GM12878 (cell line): ENCODE measurements at regions not wholly inside any gene's neighbourhood (a gene's known extent, or its start where the extent isn't known, plus 50 kb on each side); places are given as distances from the start of the nearest gene placed in this dataset.
"Not testable (repeated sequence)": the region's sequence is repeated elsewhere in the genome, so short reads cannot be mapped to it uniquely, and the experiment has no call there.

Experiments
- ATAC-seq: fragments of 200-7000 bp; cut with Tn5 transposase; 3 replicates; pipeline ENCODE4 v1.9.1; 2020; ENCODE audit warnings: mild to moderate bottlenecking, moderate library complexity
- BruUV-seq: library from RNA; stranded (reverse); fragments of 400-500 nt; replicated peaks from 2 replicates; lab custom pipeline; 2021; lab: Mats Ljungman, UMichigan
- CTCF ChIA-PET: fragments of 300-600 bp; sonication (Branson Sonifier 250); formaldehyde crosslinking; extraction: SDS; loops from one replicate; lab custom pipeline; 2021; ENCODE audit warnings: inconsistent platforms; lab: Yijun Ruan, JAX
- POLR2A ChIA-PET: fragments of 350-600 bp; formaldehyde crosslinking; extraction: SDS; loops from one replicate; lab custom pipeline; 2021; ENCODE audit warnings: inconsistent platforms; lab: Charles Lee
- RAD21 ChIA-PET: fragments of 300-600 bp; sonication (Branson Sonifier 250); formaldehyde crosslinking; loops from one replicate; lab custom pipeline; 2023; ENCODE audit warnings: antibody characterized with exemption; ENCODE audit not compliant: unreplicated experiment; lab: Charles Lee
- SMC1A ChIA-PET: fragments of 300-600 bp; sonication (Branson Sonifier 250); formaldehyde crosslinking; loops from one replicate; lab custom pipeline; 2023; ENCODE audit not compliant: unreplicated experiment, uncharacterized antibody; lab: Charles Lee
- DNase-seq: peaks from one replicate; pipeline ENCODE4 v3.0.0-alpha.2; 2011; ENCODE audit warnings: low read depth, low spot score
- FAIRE-seq: peaks from 3 replicates; lab custom pipeline; 2011; peaks lifted over from hg19 to GRCh38; lab: Jason Lieb, UNC
- H2AFZ ChIP-seq: 2 replicates; pipeline ENCODE4 v1.6.0; 2011; ENCODE audit warnings: low read depth, low read length, control low read depth; ENCODE audit not compliant: control insufficient read depth
- H3K27ac ChIP-seq: 2 replicates; pipeline ENCODE4 v1.5.1; 2011; ENCODE audit warnings: control low read depth; ENCODE audit not compliant: control insufficient read depth, insufficient read depth
- H3K27me3 ChIP-seq, 2 experiments: replicated peaks in 1 of 2; 2 replicates each; pipeline versions ENCODE4 v1.6.0 to v1.6.1; 2011; ENCODE audit warnings: low read length in 1 of 2; ENCODE audit not compliant: control insufficient read depth in 2 of 2, insufficient read depth in 2 of 2
- H3K36me3 ChIP-seq, 2 experiments: 2 replicates each; pipeline ENCODE4 v1.5.1; 2011; ENCODE audit warnings: low read length in 1 of 2; ENCODE audit not compliant: control insufficient read depth in 2 of 2, insufficient read depth in 2 of 2
- H3K4me1 ChIP-seq: 2 replicates; pipeline ENCODE4 v1.6.1; 2011; ENCODE audit warnings: mild to moderate bottlenecking, low read length, moderate library complexity, mixed read lengths; ENCODE audit not compliant: control insufficient read depth, insufficient read depth
- H3K4me2 ChIP-seq: 2 replicates; pipeline ENCODE4 v1.6.0; 2011; ENCODE audit warnings: control low read depth; ENCODE audit not compliant: control insufficient read depth, insufficient read depth
- H3K4me3 ChIP-seq: fragments of 200-600 bp; sonication (generic); 2 replicates; pipeline ENCODE4 v1.5.1; 2016
- H3K79me2 ChIP-seq: 2 replicates; pipeline ENCODE4 v1.6.0; 2011; ENCODE audit warnings: low read length; ENCODE audit not compliant: control insufficient read depth, insufficient read depth
- H3K9ac ChIP-seq: 2 replicates; pipeline ENCODE4 v1.8.0; 2011; ENCODE audit warnings: low read length, control low read depth, mixed read lengths; ENCODE audit not compliant: control insufficient read depth, insufficient read depth
- H3K9me3 ChIP-seq: replicated peaks from 3 replicates; pipeline ENCODE4 v1.5.1; 2011; ENCODE audit warnings: mild to moderate bottlenecking, low read length; ENCODE audit not compliant: control insufficient read depth, insufficient read depth
- H4K20me1 ChIP-seq: 2 replicates; pipeline ENCODE4 v1.6.0; 2011; ENCODE audit not compliant: control insufficient read depth, insufficient read depth
- ASH2L ChIP-seq: fragments of 300-600, 200-600 bp; sonication (generic); IDR thresholded peaks from 2 replicates; pipeline ENCODE4 v1.6.1; 2017; ENCODE audit warnings: low read depth, mild to moderate bottlenecking, borderline replicate concordance
- SUZ12 ChIP-seq: fragments of 200-600 bp; sonication (generic); IDR thresholded peaks from one replicate; pipeline ENCODE4 v1.6.1; 2018; ENCODE audit warnings: antibody characterized with exemption, mild to moderate bottlenecking; ENCODE audit not compliant: unreplicated experiment
- ZNF687 ChIP-seq: fragments of 450-650 bp; IDR thresholded peaks from 2 replicates; pipeline ENCODE4 v1.6.1; 2017; ENCODE audit warnings: mild to moderate bottlenecking, moderate library complexity
- WGBS: methylation state at CpG from one replicate; pipeline ENCODE4 v1.1.6; 2016; ENCODE audit warnings: low lambda C conversion rate; ENCODE audit not compliant: insufficient replicate concordance, insufficient coverage; ENCODE audit errors: missing lambda C conversion rate; 5-methylcytosine and 5-hydroxymethylcytosine counted together
- in situ Hi-C: fragments of 300-500 bp; cut with MboI; formaldehyde crosslinking; loops from 9 replicates; pipeline ENCODE4 v1.14.3; 2018; ENCODE audit warnings: mixed read lengths
- intact Hi-C: fragments of 100-400 bp; cut with micrococcal nuclease; formaldehyde crosslinking; loops from one replicate; pipeline ENCODE4 v1.14.2; 2022; ENCODE audit not compliant: unreplicated experiment

- no peak for TF ChIP-seq ZNF687
- no peak for TF ChIP-seq ASH2L
- TF ChIP-seq SUZ12 = no peak
Observed at GRCh38 chr1:2957329-2957728, 63.9 kb upstream of the ACTRT2 start (continued).

GRCh38 chr1:2959881-2960280 lies 61.4 kb upstream of the ACTRT2 start:
- H2AFZ ChIP-seq, RAD21 ChIA-PET, H3K4me3 ChIP-seq, H3K27me3 ChIP-seq, H4K20me1 ChIP-seq, SMC1A ChIA-PET, H3K4me2 ChIP-seq, H3K9me3 ChIP-seq, POLR2A ChIA-PET, H3K79me2 ChIP-seq, ATAC-seq, FAIRE-seq, H3K36me3 ChIP-seq, H3K4me1 ChIP-seq, in situ Hi-C loops, BruUV-seq, H3K9ac ChIP-seq, DNase-seq, CTCF ChIA-PET, H3K27ac ChIP-seq, intact Hi-C loops: not testable (repeated sequence)
- 17% methylated on average over 13 of the region's 21 CpGs for WGBS
